H1 (cell line): ENCODE measurements at regions not wholly inside any gene's neighbourhood (a gene's known extent, or its start where the extent isn't known, plus 50 kb on each side); places are given as distances from the start of the nearest gene placed in this dataset.
A peak's percentile ranks its signal among the peaks of the same experiment; 100 is the strongest.

Experiments
- CTCF ChIA-PET: fragments of 300-600 bp; sonication (Branson Sonifier 250); formaldehyde crosslinking; loops from one replicate; lab custom pipeline; 2021; ENCODE audit not compliant: partially characterized antibody; lab: Charles Lee
- POLR2A ChIA-PET: fragments of 300-600 bp; sonication (Branson Sonifier 250); formaldehyde crosslinking; loops from one replicate; lab custom pipeline; 2021; ENCODE audit warnings: inconsistent platforms; ENCODE audit not compliant: partially characterized antibody; lab: Charles Lee
- DNase-seq, 2 experiments: peaks; one replicate each; pipeline versions ENCODE4 v3.0.0 to v3.0.0-alpha.2; 2010 to 2022; ENCODE audit warnings: low spot score in 2 of 2, low read depth in 1 of 2, mixed read lengths in 1 of 2
- FAIRE-seq: peaks from 2 replicates; lab custom pipeline; 2011; peaks lifted over from hg19 to GRCh38; lab: Jason Lieb, UNC
- H2AFZ ChIP-seq: 2 replicates; pipeline ENCODE4 v1.8.1; 2012; ENCODE audit warnings: low read length, inconsistent platforms
- H2AK5ac ChIP-seq: 2 replicates; pipeline ENCODE4 v1.6.1; 2013; ENCODE audit warnings: low read depth, low read length
- H2BK120ac ChIP-seq: replicated peaks from 2 replicates; pipeline ENCODE3; 2013; ENCODE audit warnings: low read depth, low read length, inconsistent platforms
- H2BK12ac ChIP-seq: 2 replicates; pipeline ENCODE4 v1.6.1; 2013; ENCODE audit warnings: low read depth, low read length
- H2BK15ac ChIP-seq: 2 replicates; pipeline ENCODE4 v1.6.1; 2013; ENCODE audit warnings: low read length
- H2BK20ac ChIP-seq: 2 replicates; pipeline ENCODE4 v1.6.1; 2013; ENCODE audit warnings: low read length
- H2BK5ac ChIP-seq: 2 replicates; pipeline ENCODE4 v1.6.1; 2013; ENCODE audit warnings: low read depth, low read length
- H3K14ac ChIP-seq: 2 replicates; pipeline ENCODE4 v1.6.1; 2013; ENCODE audit warnings: inconsistent platforms; ENCODE audit not compliant: insufficient read length
- H3K18ac ChIP-seq: 2 replicates; pipeline ENCODE4 v1.6.1; 2013; ENCODE audit warnings: low read length; ENCODE audit errors: extremely low read depth
- H3K23ac ChIP-seq: 2 replicates; pipeline ENCODE4 v1.6.1; 2013; ENCODE audit warnings: inconsistent platforms; ENCODE audit not compliant: insufficient read length
- H3K23me2 ChIP-seq: 2 replicates; pipeline ENCODE4 v1.6.1; 2013; ENCODE audit warnings: low read depth, low read length
- H3K27ac ChIP-seq: 2 replicates; pipeline ENCODE4 v1.6.1; 2011; ENCODE audit warnings: low read depth, low read length, inconsistent platforms
- H3K27me3 ChIP-seq, 4 experiments: replicated peaks in 1 of 4; 1 replicate in 1 of 4; 2 replicates in 3 of 4; pipeline versions ENCODE4 v1.6.1 to v1.8.1; 2011 to 2013; ENCODE audit warnings: low read length in 3 of 4, mild to moderate bottlenecking in 3 of 4, inconsistent platforms in 2 of 4, mixed read lengths in 2 of 4, moderate library complexity in 1 of 4; ENCODE audit not compliant: control insufficient read depth in 3 of 4, insufficient read depth in 3 of 4; ENCODE audit errors: extremely low read depth in 1 of 4
- H3K36me3 ChIP-seq, 4 experiments: 2 replicates each; pipeline versions ENCODE4 v1.6.1 to v1.8.1; 2011 to 2013; ENCODE audit warnings: mild to moderate bottlenecking in 4 of 4, low read length in 3 of 4, moderate library complexity in 2 of 4, control low read depth in 1 of 4, inconsistent platforms in 1 of 4; ENCODE audit not compliant: insufficient read depth in 4 of 4, control insufficient read depth in 2 of 4
- H3K4ac ChIP-seq: replicated peaks from 2 replicates; pipeline ENCODE3; 2013; ENCODE audit warnings: low read length, low read depth, mixed read lengths, inconsistent platforms; ENCODE audit not compliant: insufficient read length
- H3K4me1 ChIP-seq, 4 experiments: replicated peaks in 1 of 4; 1 replicate in 1 of 4; 2 replicates in 3 of 4; pipeline versions ENCODE4 v1.6.1 to v1.8.1; 2011 to 2013; ENCODE audit warnings: low read length in 3 of 4, inconsistent platforms in 2 of 4, mixed read lengths in 1 of 4; ENCODE audit not compliant: insufficient read depth in 4 of 4, control insufficient read depth in 3 of 4
- H3K4me2 ChIP-seq, 2 experiments: 2 replicates each; pipeline versions ENCODE4 v1.6.1 to v1.8.1; 2011 to 2013; ENCODE audit warnings: low read depth in 2 of 2, low read length in 2 of 2, control low read depth in 1 of 2, inconsistent platforms in 1 of 2, mild to moderate bottlenecking in 1 of 2; ENCODE audit not compliant: insufficient read depth in 1 of 2
- H3K4me3 ChIP-seq, 4 experiments: fragments of 200-600, 300-600 bp in 1 of 4; sonication (generic), shearing (Covaris generic), sonication (Bioruptor Twin) in 1 of 4; 2 replicates each; pipeline versions ENCODE4 v1.5.1 to v1.8.1; 2011 to 2016; ENCODE audit warnings: low read length in 4 of 4, low read depth in 3 of 4, control low read depth in 2 of 4, inconsistent platforms in 2 of 4, mild to moderate bottlenecking in 2 of 4, mixed read lengths in 1 of 4, moderate library complexity in 1 of 4; ENCODE audit not compliant: insufficient read depth in 2 of 4; ENCODE audit errors: extremely low read depth in 1 of 4
- H3K56ac ChIP-seq: replicated peaks from 2 replicates; pipeline ENCODE3; 2013; ENCODE audit warnings: low read depth, mild to moderate bottlenecking, mixed read lengths, low read length, inconsistent platforms; ENCODE audit not compliant: insufficient read length
- H3K79me1 ChIP-seq: 2 replicates; pipeline ENCODE4 v1.6.1; 2013; ENCODE audit warnings: low read depth, low read length, control low read depth
- H3K79me2 ChIP-seq, 2 experiments: 2 replicates each; pipeline versions ENCODE4 v1.6.1 to v1.8.1; 2012 to 2013; ENCODE audit warnings: low read length in 2 of 2, mild to moderate bottlenecking in 2 of 2, inconsistent platforms in 1 of 2; ENCODE audit not compliant: insufficient read depth in 2 of 2, control insufficient read depth in 1 of 2
- H3K9ac ChIP-seq, 4 experiments: replicated peaks in 1 of 4; 1 replicate in 1 of 4; 2 replicates in 3 of 4; pipeline versions ENCODE4 v1.6.1 to v1.8.1; 2011 to 2013; ENCODE audit warnings: low read depth in 3 of 4, low read length in 3 of 4, control low read depth in 2 of 4, mild to moderate bottlenecking in 2 of 4, moderate library complexity in 2 of 4, inconsistent platforms in 1 of 4; ENCODE audit errors: extremely low read depth in 1 of 4
- H3K9me3 ChIP-seq, 2 experiments: 2 replicates each; pipeline versions ENCODE4 v1.6.1 to v1.8.1; 2012 to 2013; ENCODE audit warnings: mild to moderate bottlenecking in 2 of 2, moderate library complexity in 2 of 2, control low read depth in 1 of 2, inconsistent platforms in 1 of 2, low read depth in 1 of 2, low read length in 1 of 2, mixed read lengths in 1 of 2; ENCODE audit not compliant: insufficient read depth in 2 of 2
- H4K20me1 ChIP-seq, 2 experiments: replicated peaks in 1 of 2; 2 replicates each; pipeline versions ENCODE3 to v1.8.1; 2011 to 2013; ENCODE audit warnings: inconsistent platforms in 2 of 2, low read length in 2 of 2, mild to moderate bottlenecking in 1 of 2; ENCODE audit not compliant: insufficient read depth in 2 of 2, control insufficient read depth in 1 of 2
- H4K5ac ChIP-seq: 2 replicates; pipeline ENCODE4 v1.6.1; 2013; ENCODE audit warnings: low read length, low read depth, mixed read lengths, inconsistent platforms; ENCODE audit not compliant: insufficient read length
- H4K8ac ChIP-seq: 2 replicates; pipeline ENCODE4 v1.8.0; 2013; ENCODE audit warnings: mild to moderate bottlenecking, moderate library complexity, low read length, inconsistent platforms; ENCODE audit not compliant: insufficient read depth; ENCODE audit errors: extremely low read depth
- H4K91ac ChIP-seq: replicated peaks from 2 replicates; pipeline ENCODE3; 2013; ENCODE audit warnings: low read length, mixed read lengths, inconsistent platforms; ENCODE audit not compliant: insufficient read length
- BACH1 ChIP-seq: IDR thresholded peaks from 2 replicates; pipeline ENCODE4 v1.6.1; 2012; ENCODE audit warnings: low read length, improper control_type of control experiment
- CBX5 ChIP-seq: fragments of 300-800, 300-1000 bp; sonication (generic); IDR thresholded peaks from 2 replicates; pipeline ENCODE4 v1.7.1; 2016; ENCODE audit warnings: antibody characterized with exemption, low read length, low read depth
- CHD1 ChIP-seq: IDR thresholded peaks from 2 replicates; pipeline ENCODE4 v1.6.1; 2012; ENCODE audit warnings: low read depth, low read length, improper control_type of control experiment
- JUND ChIP-seq: IDR thresholded peaks from 2 replicates; pipeline ENCODE4 v1.6.1; 2011; ENCODE audit warnings: mild to moderate bottlenecking, improper control_type of control experiment, low read length
- KDM4A ChIP-seq: IDR thresholded peaks from one replicate; pipeline ENCODE4 v1.7.1; 2012; ENCODE audit warnings: low read depth, mild to moderate bottlenecking, moderate library complexity, low read length, inconsistent platforms; ENCODE audit not compliant: severe bottlenecking
- KDM5A ChIP-seq: fragments of 200-600 bp; IDR thresholded peaks from 2 replicates; pipeline ENCODE4 v1.7.1; 2012; ENCODE audit warnings: mild to moderate bottlenecking, low read length, inconsistent platforms, mixed read lengths
- SP2 ChIP-seq: IDR thresholded peaks from 2 replicates; pipeline ENCODE4 v1.6.1; 2012; ENCODE audit warnings: mild to moderate bottlenecking, low read length, inconsistent platforms
- TCF12 ChIP-seq: IDR thresholded peaks from 2 replicates; pipeline ENCODE4 v1.6.1; 2011; ENCODE audit warnings: low read depth, mild to moderate bottlenecking, low read length
- YY1 ChIP-seq: IDR thresholded peaks from 2 replicates; pipeline ENCODE4 v1.6.1; 2011; ENCODE audit warnings: low read depth, mild to moderate bottlenecking, low read length
- WGBS, 2 experiments: shearing (Covaris generic) in 1 of 2; methylation state at CpG; one replicate each; pipeline versions ENCODE4 v1.1.6 to v1.1.7; 2013 to 2015; ENCODE audit warnings: low lambda C conversion rate in 2 of 2, mixed read lengths in 2 of 2, inconsistent platforms in 1 of 2, low coverage in 1 of 2, missing lambda C conversion rate in 1 of 2; ENCODE audit not compliant: insufficient replicate concordance in 2 of 2, insufficient coverage in 1 of 2, insufficient read length in 1 of 2; ENCODE audit errors: extremely low coverage in 1 of 2, missing lambda C conversion rate in 1 of 2; 5-methylcytosine and 5-hydroxymethylcytosine counted together

DNA sequence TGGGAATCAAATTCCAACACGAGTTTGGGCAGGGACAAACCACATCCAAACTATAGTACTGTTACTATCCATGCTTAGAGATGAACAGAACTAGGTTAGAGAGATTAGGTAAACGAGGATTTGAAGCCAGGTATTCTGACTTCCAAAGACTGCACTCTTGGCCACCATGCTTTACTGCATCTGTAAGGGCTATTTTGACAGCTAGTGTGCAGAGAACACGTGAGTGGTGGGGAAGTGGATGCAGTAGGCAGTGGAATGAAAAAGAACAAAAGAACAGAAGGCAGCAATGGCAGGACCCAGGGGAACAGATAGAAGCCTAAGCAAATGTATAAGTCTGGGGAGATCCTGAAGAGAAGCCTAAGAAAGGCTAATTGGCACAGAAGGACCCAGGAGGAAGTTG, 59.1 kb upstream of the GJA8 start:
- H3K23me2 ChIP-seq: no peaks in the 10 kb centered on the region
- no peaks in the 10 kb centered on the region for H3K27me3 ChIP-seq
- no peaks in the 10 kb centered on the region for H3K79me2 ChIP-seq
- H3K9me3 ChIP-seq: no peaks in the 10 kb centered on the region
- H3K4me3 ChIP-seq: no peak overlapping the region
- H2BK12ac ChIP-seq: peak overlapping the region; percentile 11; the same call in 1 of the 2 replicates
- no peak overlapping the region for H3K27ac ChIP-seq
- H2AK5ac ChIP-seq: no peak overlapping the region
- peaks cover 0 to 2% (median under 1%) of the 10 kb centered on the region in 4 experiments; a peak in 3 of 7 replicates for H3K4me1 ChIP-seq
- H4K20me1 ChIP-seq: no peaks in the 10 kb centered on the region
- FAIRE-seq (no peak), DNase-seq (no peak)
- no peak overlapping the region for H3K23ac ChIP-seq
- H2BK15ac ChIP-seq: peak overlapping the region; percentile 19; the same call in 1 of the 2 replicates
- CTCF ChIA-PET: interaction anchor here (0.6 to 2.1 kb wide), 2 partner anchors 10 to 240 kb away, joined by 3 to 15 read pairs; no protein-coding TSS in a partner anchor
- H3K36me3 ChIP-seq: no peaks in the 10 kb centered on the region
- no peak overlapping the region for H3K4ac ChIP-seq
- H3K4me2 ChIP-seq: no peak overlapping the region
- no peak overlapping the region for H2AFZ ChIP-seq
- no peak overlapping the region for H3K18ac ChIP-seq
- H4K8ac ChIP-seq: no peak overlapping the region
- 85% methylated on average over 3 of the region's 3 CpGs; no CpG with 5 or more reads in 1 of the 2 experiments for WGBS, 2 experiments
- no peak overlapping the region for H4K5ac ChIP-seq
- no peak overlapping the region for H3K14ac ChIP-seq
- peak overlapping the region; percentile 94; the same call in 1 of the 2 replicates for H2BK20ac ChIP-seq
- H3K56ac ChIP-seq: no peak overlapping the region
- H2BK120ac ChIP-seq: no peak overlapping the region
- H2BK5ac ChIP-seq: no peak overlapping the region; the same call in 1 of the 2 replicates
- H4K91ac ChIP-seq: peak overlapping the region; percentile 4
- H3K79me1 ChIP-seq: no peaks in the 10 kb centered on the region
- POLR2A ChIA-PET: no interaction called here
- H3K9ac ChIP-seq: no peak overlapping the region
- no peak for TF ChIP-seq YY1
- no peak for TF ChIP-seq CHD1
- no peak for TF ChIP-seq SP2
- no peak for TF ChIP-seq BACH1
- TF ChIP-seq TCF12: no peak
- no peak for TF ChIP-seq KDM4A
- TF ChIP-seq KDM5A: no peak
- no peak for TF ChIP-seq CBX5
- TF ChIP-seq JUND: no peak
